Neutrophil (primary cell): ENCODE measurements at regions not wholly inside any gene's neighbourhood (a gene's known extent, or its start where the extent isn't known, plus 50 kb on each side); places are given as distances from the start of the nearest gene placed in this dataset.

Source experiments
- H3K27ac ChIP-seq: fragments of 200-600 bp; sonication (generic); 2 replicates; pipeline ENCODE4 v1.5.1; 2016; ENCODE audit warnings: mild to moderate bottlenecking, moderate library complexity
- H3K27me3 ChIP-seq: fragments of 200-600 bp; sonication (generic); 2 replicates; pipeline ENCODE4 v1.6.0; 2016; ENCODE audit warnings: mild to moderate bottlenecking
- H3K36me3 ChIP-seq: fragments of 200-600 bp; sonication (generic); 2 replicates; pipeline ENCODE4 v1.5.1; 2017
- H3K4me1 ChIP-seq, 2 experiments: fragments of 200-600 bp in 1 of 2; sonication (generic) in 1 of 2; 1 replicate in 1 of 2; 2 replicates in 1 of 2; pipeline versions ENCODE4 v1.5.1 to v1.6.1; 2013 to 2016; ENCODE audit warnings: low read depth in 1 of 2, low read length in 1 of 2, mild to moderate bottlenecking in 1 of 2, moderate library complexity in 1 of 2; ENCODE audit not compliant: control insufficient read depth in 1 of 2, insufficient read depth in 1 of 2
- H3K4me3 ChIP-seq, 2 experiments: fragments of 200-600 bp in 1 of 2; sonication (generic) in 1 of 2; 1 replicate in 1 of 2; 2 replicates in 1 of 2; pipeline ENCODE4 v1.5.1; 2013 to 2016; ENCODE audit warnings: low read depth in 1 of 2, low read length in 1 of 2, mild to moderate bottlenecking in 1 of 2, moderate library complexity in 1 of 2
- H3K9me3 ChIP-seq: fragments of 200-600 bp; sonication (generic); 2 replicates; pipeline ENCODE4 v1.5.1; 2016
- TF ChIP-seq, protein P1 (sequence below): fragments of 200-600 bp; sonication (generic); IDR thresholded peaks from 2 replicates; pipeline ENCODE4 v1.5.1; 2016; ENCODE audit warnings: antibody characterized with exemption

DNA sequence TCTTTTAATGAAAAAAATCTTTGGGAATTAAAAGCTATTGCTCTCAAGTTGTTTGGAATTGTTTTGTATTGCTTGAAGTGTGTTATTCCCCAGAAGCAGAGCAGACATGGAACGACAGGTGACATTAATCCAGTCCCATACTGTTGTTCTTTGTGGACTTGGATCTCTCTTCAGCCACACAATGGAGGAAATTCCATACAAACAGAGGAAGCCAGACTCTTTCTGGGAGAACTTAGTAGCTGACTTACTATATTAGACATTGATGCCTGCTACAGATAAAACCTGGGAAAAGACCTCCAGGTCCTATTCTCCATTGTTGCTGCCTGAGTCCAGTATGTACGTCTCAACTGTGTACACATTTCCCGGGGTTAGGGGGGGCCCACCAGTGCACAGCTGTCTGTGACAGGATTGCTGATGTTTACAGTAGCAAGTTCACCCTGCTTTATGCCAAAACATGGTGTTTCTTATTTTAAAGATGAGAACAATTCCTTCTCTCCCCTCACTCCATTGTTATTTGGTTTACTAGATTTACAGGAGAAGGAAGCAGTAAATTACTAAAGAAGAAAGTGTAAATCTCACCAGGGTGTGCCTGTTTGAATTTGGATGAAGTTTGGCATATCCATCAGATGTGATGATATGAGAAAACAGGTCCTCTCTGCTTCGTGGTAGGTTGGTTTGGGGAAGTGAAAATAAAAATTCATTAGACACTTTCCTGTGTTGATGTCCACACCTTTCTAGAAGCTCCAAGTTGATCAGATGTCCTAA is 142.4 kb upstream of the RBBP8 start:
- Histone ChIP-seq H3K9me3 (no peaks in the 10 kb centered on the region), H3K4me3 (no peak overlapping the region), H3K36me3 (no peaks in the 10 kb centered on the region), H3K4me1 (no peaks in the 10 kb centered on the region), H3K27me3 (no peaks in the 10 kb centered on the region), H3K27ac (no peak overlapping the region)
- TF ChIP-seq, protein P1, sequence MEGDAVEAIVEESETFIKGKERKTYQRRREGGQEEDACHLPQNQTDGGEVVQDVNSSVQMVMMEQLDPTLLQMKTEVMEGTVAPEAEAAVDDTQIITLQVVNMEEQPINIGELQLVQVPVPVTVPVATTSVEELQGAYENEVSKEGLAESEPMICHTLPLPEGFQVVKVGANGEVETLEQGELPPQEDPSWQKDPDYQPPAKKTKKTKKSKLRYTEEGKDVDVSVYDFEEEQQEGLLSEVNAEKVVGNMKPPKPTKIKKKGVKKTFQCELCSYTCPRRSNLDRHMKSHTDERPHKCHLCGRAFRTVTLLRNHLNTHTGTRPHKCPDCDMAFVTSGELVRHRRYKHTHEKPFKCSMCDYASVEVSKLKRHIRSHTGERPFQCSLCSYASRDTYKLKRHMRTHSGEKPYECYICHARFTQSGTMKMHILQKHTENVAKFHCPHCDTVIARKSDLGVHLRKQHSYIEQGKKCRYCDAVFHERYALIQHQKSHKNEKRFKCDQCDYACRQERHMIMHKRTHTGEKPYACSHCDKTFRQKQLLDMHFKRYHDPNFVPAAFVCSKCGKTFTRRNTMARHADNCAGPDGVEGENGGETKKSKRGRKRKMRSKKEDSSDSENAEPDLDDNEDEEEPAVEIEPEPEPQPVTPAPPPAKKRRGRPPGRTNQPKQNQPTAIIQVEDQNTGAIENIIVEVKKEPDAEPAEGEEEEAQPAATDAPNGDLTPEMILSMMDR: no peak

DNA sequence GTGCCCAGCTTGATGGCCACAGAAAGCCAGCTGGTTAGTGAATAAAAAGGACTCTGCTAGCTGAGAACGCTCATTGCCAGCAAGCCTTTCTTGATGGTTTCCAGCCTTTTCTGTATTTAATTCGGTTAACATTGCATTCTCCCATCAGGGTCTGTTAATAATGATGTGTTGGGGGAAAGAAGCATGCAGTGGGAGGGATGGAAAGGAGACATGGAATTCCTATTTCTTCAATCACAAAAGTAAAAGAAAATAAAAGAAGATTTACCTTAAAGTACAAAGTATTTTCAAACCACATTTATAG is 141.9 kb upstream of the RBBP8 start:
- Histone ChIP-seq H3K9me3 (no peaks in the 10 kb centered on the region), H3K4me1 (no peaks in the 10 kb centered on the region), H3K4me3 (no peak overlapping the region), H3K27me3 (no peaks in the 10 kb centered on the region), H3K36me3 (no peaks in the 10 kb centered on the region), H3K27ac (no peak overlapping the region)
- TF ChIP-seq, protein P1: no peak

DNA sequence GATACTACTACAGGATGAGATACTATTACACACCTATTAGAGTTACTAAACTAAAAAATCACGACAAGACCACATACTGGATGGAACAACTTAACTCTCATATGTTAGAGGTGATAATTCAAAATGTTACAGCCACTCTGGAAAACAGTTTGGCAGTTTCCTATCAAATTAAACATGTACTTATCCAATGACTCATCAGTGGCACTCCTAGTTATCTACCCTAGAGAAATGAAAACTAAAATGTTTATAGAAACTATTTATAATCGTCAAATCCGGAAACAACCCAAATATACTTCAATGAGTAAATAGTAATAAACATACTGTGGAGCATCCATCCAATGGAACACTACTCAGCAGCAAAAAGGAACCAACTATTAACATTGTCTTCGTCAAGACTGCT is 137.0 kb upstream of the RBBP8 start:
- Histone ChIP-seq H3K27ac (no peak overlapping the region), H3K9me3 (no peaks in the 10 kb centered on the region), H3K36me3 (no peaks in the 10 kb centered on the region), H3K27me3 (no peaks in the 10 kb centered on the region), H3K4me1 (no peaks in the 10 kb centered on the region), H3K4me3 (no peak overlapping the region)
- TF ChIP-seq, protein P1: no peak

DNA sequence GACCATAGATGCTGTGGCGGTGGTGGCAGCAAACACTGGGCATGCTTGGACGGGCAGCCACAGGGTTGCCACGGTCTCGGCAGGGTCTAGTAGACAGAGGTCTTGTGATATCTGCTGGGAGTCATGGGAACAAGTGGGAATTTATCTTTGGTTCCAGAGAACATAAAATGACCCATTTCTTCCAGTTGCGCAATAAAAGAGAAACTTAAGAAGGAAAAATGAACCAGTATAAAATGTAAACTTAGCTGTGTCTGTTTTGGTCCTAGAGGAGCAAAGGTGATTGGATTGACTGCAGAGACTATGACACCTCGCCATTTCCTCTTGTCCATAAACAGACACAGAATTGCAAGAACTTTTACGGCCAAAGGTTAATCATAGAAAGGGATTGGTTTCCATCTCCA is 132.6 kb upstream of the RBBP8 start:
- H3K4me3 ChIP-seq: no peak overlapping the region
- H3K27me3 ChIP-seq: no peaks in the 10 kb centered on the region
- TF ChIP-seq, protein P1: no peak
- H3K9me3 ChIP-seq: no peaks in the 10 kb centered on the region
- H3K4me1 ChIP-seq: no peaks in the 10 kb centered on the region
- H3K27ac ChIP-seq: no peak overlapping the region
- H3K36me3 ChIP-seq: no peaks in the 10 kb centered on the region

DNA sequence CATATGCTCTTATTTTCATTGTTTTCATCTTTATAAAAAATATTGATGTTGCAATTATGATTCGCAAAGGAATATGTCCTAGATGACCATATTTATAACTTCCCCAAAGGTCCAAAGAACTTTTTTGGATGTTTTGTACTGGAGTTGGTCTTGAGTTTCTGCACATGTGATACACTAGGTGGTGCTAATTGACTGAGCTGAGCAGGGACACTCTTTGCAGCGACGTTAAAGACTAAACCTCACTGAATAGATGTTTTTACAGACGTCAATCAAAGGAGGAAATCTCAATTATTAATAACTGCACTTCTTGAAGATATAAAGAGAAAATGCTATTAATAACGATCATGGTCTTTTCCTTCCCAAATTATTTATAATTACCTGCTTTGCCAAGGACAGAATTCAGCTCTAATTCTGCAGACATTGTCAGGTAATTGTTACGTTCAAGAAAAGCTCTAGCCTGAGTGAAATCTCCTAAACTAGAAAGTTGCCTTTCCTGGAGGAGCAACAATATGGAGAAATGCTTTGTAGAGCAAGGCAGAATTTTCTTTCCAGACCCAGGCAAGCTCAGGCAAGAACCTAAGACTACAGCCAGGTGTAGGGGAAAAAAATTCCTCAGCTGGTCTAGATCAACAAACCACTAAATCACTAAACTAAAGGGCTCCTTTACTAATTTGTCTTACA is 119.3 kb upstream of the RBBP8 start:
- Histone ChIP-seq H3K27me3 (no peaks in the 10 kb centered on the region), H3K36me3 (no peaks in the 10 kb centered on the region), H3K4me1 (no peaks in the 10 kb centered on the region), H3K27ac (no peak overlapping the region), H3K9me3 (no peaks in the 10 kb centered on the region), H3K4me3 (no peak overlapping the region)
- TF ChIP-seq, protein P1: no peak
